ENCODE measurements at regions not wholly inside any gene's neighbourhood (a gene's known extent, or its start where the extent isn't known, plus 50 kb on each side); places are given as distances from the start of the nearest gene placed in this dataset.

GRCh38 chr2:2701176-2701781 lies 370.2 kb upstream of the MYT1L start:
- TF ChIP-seq CTCF (IDR thresholded peaks at IDR 0.05), result no peak
- TF ChIP-seq POLR2A (IDR thresholded peaks at IDR 0.05), result no peak
